ENCODE measurements at regions not wholly inside any gene's neighbourhood (a gene's known extent, or its start where the extent isn't known, plus 50 kb on each side); places are given as distances from the start of the nearest gene placed in this dataset.

GRCh38 chr4:167424341-167425256, 190.3 kb upstream of the SPOCK3 start:
- no peak for DNase-seq (ENCODE audit: low spot score)
- TF ChIP-seq, protein P1, sequence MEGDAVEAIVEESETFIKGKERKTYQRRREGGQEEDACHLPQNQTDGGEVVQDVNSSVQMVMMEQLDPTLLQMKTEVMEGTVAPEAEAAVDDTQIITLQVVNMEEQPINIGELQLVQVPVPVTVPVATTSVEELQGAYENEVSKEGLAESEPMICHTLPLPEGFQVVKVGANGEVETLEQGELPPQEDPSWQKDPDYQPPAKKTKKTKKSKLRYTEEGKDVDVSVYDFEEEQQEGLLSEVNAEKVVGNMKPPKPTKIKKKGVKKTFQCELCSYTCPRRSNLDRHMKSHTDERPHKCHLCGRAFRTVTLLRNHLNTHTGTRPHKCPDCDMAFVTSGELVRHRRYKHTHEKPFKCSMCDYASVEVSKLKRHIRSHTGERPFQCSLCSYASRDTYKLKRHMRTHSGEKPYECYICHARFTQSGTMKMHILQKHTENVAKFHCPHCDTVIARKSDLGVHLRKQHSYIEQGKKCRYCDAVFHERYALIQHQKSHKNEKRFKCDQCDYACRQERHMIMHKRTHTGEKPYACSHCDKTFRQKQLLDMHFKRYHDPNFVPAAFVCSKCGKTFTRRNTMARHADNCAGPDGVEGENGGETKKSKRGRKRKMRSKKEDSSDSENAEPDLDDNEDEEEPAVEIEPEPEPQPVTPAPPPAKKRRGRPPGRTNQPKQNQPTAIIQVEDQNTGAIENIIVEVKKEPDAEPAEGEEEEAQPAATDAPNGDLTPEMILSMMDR (IDR thresholded peaks at IDR 0.05; ENCODE audit: extremely low read depth, missing control alignments): no peak

- DNase-seq (ENCODE audit: low spot score): no peak
- TF ChIP-seq, protein P1 (IDR thresholded peaks at IDR 0.05; ENCODE audit: extremely low read depth, missing control alignments): no peak
Observed at GRCh38 chr4:167428156-167428555, 193.9 kb upstream of the SPOCK3 start.

GRCh38 chr4:167431371-167431770, 197.1 kb upstream of the SPOCK3 start:
- DNase-seq (ENCODE audit: low spot score): no peak
- TF ChIP-seq, protein P1 (IDR thresholded peaks at IDR 0.05; ENCODE audit: extremely low read depth, missing control alignments): no peak

DNA sequence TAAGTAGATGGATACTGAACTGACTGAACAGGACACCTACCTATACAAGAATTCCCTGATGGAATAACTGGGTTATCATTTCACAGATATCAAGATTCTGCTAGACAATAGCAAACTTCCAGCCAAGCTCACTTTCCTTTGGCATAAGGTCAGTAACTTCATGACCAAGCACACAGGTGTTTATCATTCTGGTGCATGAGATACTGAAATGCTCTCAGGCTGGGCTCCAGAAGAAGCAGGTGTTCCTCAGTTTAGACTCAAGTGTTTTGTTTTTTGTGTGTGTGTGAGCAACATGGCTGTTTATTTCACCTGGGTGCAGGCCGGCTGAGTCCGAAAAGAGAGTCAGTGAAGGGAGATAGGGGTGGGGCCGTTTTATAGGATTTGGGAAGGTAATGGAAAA, 201.5 kb upstream of the SPOCK3 start:
- TF ChIP-seq, protein P1 (IDR thresholded peaks at IDR 0.05; ENCODE audit: extremely low read depth, missing control alignments): no peak
- no peak for DNase-seq (ENCODE audit: low spot score)

DNA sequence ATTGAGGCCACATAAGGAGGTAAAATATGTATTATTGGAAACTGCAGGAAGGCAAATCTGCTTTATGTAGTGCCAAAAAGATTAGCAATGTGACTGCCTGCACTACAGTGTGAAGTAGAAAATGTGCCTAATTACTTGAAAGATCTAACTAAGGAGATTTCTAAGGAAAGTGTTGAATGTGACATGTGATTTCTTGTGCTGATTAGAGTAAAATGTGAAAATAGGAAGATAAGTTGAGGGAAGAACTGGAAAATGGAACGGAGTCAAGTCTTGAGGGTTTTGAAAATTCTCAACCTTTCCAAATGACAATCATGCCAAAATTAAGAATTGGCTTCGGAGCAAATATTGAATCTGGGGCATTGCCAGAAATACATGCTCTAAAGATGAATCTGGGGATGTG, 209.5 kb upstream of the SPOCK3 start:
- DNase-seq (ENCODE audit: low spot score): no peak
- TF ChIP-seq, protein P1 (IDR thresholded peaks at IDR 0.05; ENCODE audit: extremely low read depth, missing control alignments): no peak

DNA sequence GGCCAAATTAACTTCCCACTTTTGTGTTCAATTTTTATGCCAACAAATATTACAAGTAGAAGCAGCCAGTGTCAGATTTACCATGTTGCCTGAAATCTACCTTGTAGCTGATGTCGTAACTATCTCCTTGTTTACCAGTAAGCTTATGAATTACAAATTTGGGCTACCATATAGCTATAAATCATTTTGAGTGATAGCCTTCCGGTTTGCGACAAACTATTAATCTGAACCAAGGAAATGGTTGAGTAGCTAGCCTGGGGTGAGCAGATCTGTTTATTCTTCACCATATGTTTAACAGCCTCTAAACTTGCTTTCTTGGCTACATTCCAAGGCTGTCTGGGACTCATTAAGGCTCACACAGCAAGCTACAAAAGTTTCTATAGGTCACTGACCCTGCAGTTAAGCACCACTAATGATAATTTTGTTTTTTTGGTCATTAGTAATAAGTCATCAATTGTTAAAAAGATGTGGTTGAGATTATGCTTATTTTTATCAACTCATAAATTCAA, 218.7 kb upstream of the SPOCK3 start:
- DNase-seq (ENCODE audit: low spot score): no peak
- TF ChIP-seq, protein P1 (IDR thresholded peaks at IDR 0.05; ENCODE audit: extremely low read depth, missing control alignments): no peak

- TF ChIP-seq, protein P1 (IDR thresholded peaks at IDR 0.05; ENCODE audit: extremely low read depth, missing control alignments): no peak
- DNase-seq (ENCODE audit: low spot score): no peak
Observed at GRCh38 chr4:167456619-167457018, 222.3 kb upstream of the SPOCK3 start.
